CD4-positive, alpha-beta T cell (primary cell): ENCODE measurements at regions not wholly inside any gene's neighbourhood (a gene's known extent, or its start where the extent isn't known, plus 50 kb on each side); places are given as distances from the start of the nearest gene placed in this dataset.

Experiments
- ATAC-seq: fragments of 200-7000 bp; cut with Tn5 transposase; one replicate; pipeline ENCODE4 v1.10.0; 2022; ENCODE audit warnings: mild to moderate bottlenecking; ENCODE audit not compliant: poor library complexity
- CTCF ChIA-PET: fragments of 350-600 bp; sonication (Branson Sonifier 250); formaldehyde crosslinking; loops from one replicate; lab custom pipeline; 2021; ENCODE audit warnings: antibody characterized with exemption, inconsistent platforms; lab: Charles Lee
- POLR2A ChIA-PET: fragments of 350-600 bp; sonication (Branson Sonifier 250); formaldehyde crosslinking; loops from one replicate; lab custom pipeline; 2021; ENCODE audit warnings: antibody characterized with exemption, inconsistent platforms; lab: Charles Lee
- DNase-seq, 14 experiments: peaks; one replicate each; pipeline ENCODE4 v3.0.0-alpha.2; 2013 to 2020; ENCODE audit warnings: mixed read lengths in 2 of 14
- H3K27ac ChIP-seq, 2 donors: one replicate each; pipeline versions ENCODE4 v1.5.1 to v1.7.0; 2013; ENCODE audit warnings: low read length in 2 of 2, low read depth in 1 of 2, mild to moderate bottlenecking in 1 of 2
- H3K27me3 ChIP-seq, 2 experiments: 1 replicate in 1 of 2; 2 replicates in 1 of 2; pipeline versions ENCODE4 v1.6.1 to v1.7.0; 2013; ENCODE audit warnings: low read length in 2 of 2, control low read depth in 1 of 2, mild to moderate bottlenecking in 1 of 2, moderate library complexity in 1 of 2; ENCODE audit not compliant: insufficient read depth in 2 of 2, control insufficient read depth in 1 of 2
- H3K36me3 ChIP-seq: one replicate; pipeline ENCODE4 v1.6.1; 2013; ENCODE audit warnings: low read length, control low read depth; ENCODE audit not compliant: insufficient read depth
- H3K4me1 ChIP-seq: one replicate; pipeline ENCODE4 v1.6.1; 2013; ENCODE audit warnings: low read length, control low read depth; ENCODE audit not compliant: insufficient read depth
- H3K4me3 ChIP-seq: one replicate; pipeline ENCODE4 v1.5.1; 2013; ENCODE audit warnings: mild to moderate bottlenecking, low read length, moderate library complexity
- H3K9me3 ChIP-seq, 2 experiments: 1 replicate in 1 of 2; 2 replicates in 1 of 2; pipeline versions ENCODE4 v1.6.1 to v1.7.0; 2013; ENCODE audit warnings: low read length in 2 of 2, mild to moderate bottlenecking in 2 of 2, control low read depth in 1 of 2, moderate library complexity in 1 of 2; ENCODE audit not compliant: control insufficient read depth in 1 of 2, insufficient read depth in 1 of 2
- H3K27ac Mint-ChIP-seq: one replicate; pipeline ENCODE4 v1.8.0; 2020; ENCODE audit warnings: mixed read lengths
- H3K27me3 Mint-ChIP-seq: one replicate; pipeline ENCODE4 v1.8.0; 2021; ENCODE audit warnings: mixed read lengths
- H3K36me3 Mint-ChIP-seq: one replicate; pipeline ENCODE4 v1.8.0; 2021; ENCODE audit warnings: low read depth, mixed read lengths
- H3K4me1 Mint-ChIP-seq: one replicate; pipeline ENCODE4 v1.8.0; 2021; ENCODE audit warnings: low read depth, mixed read lengths
- H3K4me3 Mint-ChIP-seq: one replicate; pipeline ENCODE4 v1.8.0; 2020; ENCODE audit warnings: mild to moderate bottlenecking, mixed read lengths
- H3K9me3 Mint-ChIP-seq: one replicate; pipeline ENCODE4 v1.8.0; 2020; ENCODE audit warnings: mixed read lengths
- intact Hi-C, 2 experiments: fragments of 100-400 bp; cut with DNase I in 1 of 2; cut with micrococcal nuclease in 1 of 2; formaldehyde crosslinking; loops; one replicate each; pipeline versions ENCODE4 v1.15.1 to v1.9.0; 2023 to 2025; cut with DNase I, micrococcal nuclease
- TF ChIP-seq, protein P1 (sequence below): fragments of 200-600 bp; IDR thresholded peaks from one replicate; pipeline ENCODE4 v1.8.0; 2022; ENCODE audit warnings: antibody characterized with exemption, mild to moderate bottlenecking

DNA sequence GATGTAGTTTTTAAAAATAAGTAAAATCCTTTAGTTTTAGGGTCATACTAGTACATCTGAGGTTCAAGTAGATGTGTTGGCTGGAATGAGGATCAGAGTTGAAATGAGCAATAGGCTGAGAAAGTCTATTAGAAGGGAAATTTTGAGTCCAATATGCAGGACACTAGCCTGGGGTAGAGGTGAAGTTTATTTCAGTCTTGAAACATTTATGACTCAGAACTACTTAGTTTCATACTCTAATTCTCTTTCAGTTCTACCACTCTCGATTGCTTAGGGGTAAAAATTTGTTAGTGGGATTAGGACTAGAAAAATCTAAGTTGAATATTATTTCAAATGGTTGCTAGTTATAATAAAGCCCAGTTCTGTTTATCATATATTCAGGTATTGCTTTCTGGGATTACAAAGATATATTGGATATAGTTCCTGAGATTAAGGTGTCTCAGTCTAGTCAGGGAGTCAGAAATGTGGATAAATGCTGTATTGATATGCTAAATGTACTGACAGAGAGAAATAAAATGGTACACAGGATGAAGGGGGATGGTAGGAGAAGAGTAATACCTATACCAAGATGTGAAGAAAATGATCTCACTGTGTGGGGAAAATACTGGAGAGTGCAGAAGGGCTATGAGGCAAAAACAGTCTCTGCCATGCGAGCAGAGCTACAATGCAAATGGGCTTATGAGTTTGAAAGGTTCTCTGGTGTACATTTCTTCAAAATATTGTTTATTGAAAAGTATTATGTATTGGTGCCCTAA, 395.8 kb upstream of the FBXO33 start:
- no peak for DNase-seq
- H3K36me3 ChIP-seq = no peaks in the 10 kb centered on the region
- intact Hi-C loops = no loop called here
- peaks cover 0 to 7% of the 10 kb centered on the region in 2 experiments for H3K9me3 ChIP-seq
- Mint-ChIP-seq H3K4me1 (no peaks in the 10 kb centered on the region), H3K27ac (no peak overlapping the region), H3K9me3 (peaks cover 3% of the 10 kb centered on the region), H3K4me3 (no peak overlapping the region), H3K36me3 (no peaks in the 10 kb centered on the region), H3K27me3 (no peaks in the 10 kb centered on the region)
- H3K27me3 ChIP-seq = no peaks in the 10 kb centered on the region
- no peaks in the 10 kb centered on the region for H3K4me1 ChIP-seq
- no peak overlapping the region for H3K27ac ChIP-seq
- TF ChIP-seq, protein P1, sequence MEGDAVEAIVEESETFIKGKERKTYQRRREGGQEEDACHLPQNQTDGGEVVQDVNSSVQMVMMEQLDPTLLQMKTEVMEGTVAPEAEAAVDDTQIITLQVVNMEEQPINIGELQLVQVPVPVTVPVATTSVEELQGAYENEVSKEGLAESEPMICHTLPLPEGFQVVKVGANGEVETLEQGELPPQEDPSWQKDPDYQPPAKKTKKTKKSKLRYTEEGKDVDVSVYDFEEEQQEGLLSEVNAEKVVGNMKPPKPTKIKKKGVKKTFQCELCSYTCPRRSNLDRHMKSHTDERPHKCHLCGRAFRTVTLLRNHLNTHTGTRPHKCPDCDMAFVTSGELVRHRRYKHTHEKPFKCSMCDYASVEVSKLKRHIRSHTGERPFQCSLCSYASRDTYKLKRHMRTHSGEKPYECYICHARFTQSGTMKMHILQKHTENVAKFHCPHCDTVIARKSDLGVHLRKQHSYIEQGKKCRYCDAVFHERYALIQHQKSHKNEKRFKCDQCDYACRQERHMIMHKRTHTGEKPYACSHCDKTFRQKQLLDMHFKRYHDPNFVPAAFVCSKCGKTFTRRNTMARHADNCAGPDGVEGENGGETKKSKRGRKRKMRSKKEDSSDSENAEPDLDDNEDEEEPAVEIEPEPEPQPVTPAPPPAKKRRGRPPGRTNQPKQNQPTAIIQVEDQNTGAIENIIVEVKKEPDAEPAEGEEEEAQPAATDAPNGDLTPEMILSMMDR = no peak
- no peak for ATAC-seq
- CTCF ChIA-PET = no interaction called here
- POLR2A ChIA-PET = no interaction called here
- no peak overlapping the region for H3K4me3 ChIP-seq

GRCh38 chr14:39812532-39813320, 380.5 kb upstream of the FBXO33 start:
- ChIA-PET CTCF (interaction anchor here (1.1 kb wide), 1 partner anchor 12 kb away, joined by 3 read pairs; no protein-coding TSS in a partner anchor), POLR2A (no interaction called here)
- H3K36me3 Mint-ChIP-seq = no peaks in the 10 kb centered on the region

GRCh38 chr14:39807271-39807670, 375.0 kb upstream of the FBXO33 start:
- CTCF ChIA-PET = no interaction called here
- H3K4me1 Mint-ChIP-seq = no peaks in the 10 kb centered on the region
- H3K4me3 Mint-ChIP-seq = no peak overlapping the region
- H3K4me3 ChIP-seq = no peak overlapping the region
- H3K9me3 ChIP-seq = no peaks in the 10 kb centered on the region
- DNase-seq (no peak), ATAC-seq (no peak)
- TF ChIP-seq, protein P1 = no peak
- no peaks in the 10 kb centered on the region for H3K36me3 Mint-ChIP-seq
- intact Hi-C loops = no loop called here
- H3K9me3 Mint-ChIP-seq = peaks cover 2% of the 10 kb centered on the region
- no peaks in the 10 kb centered on the region for H3K4me1 ChIP-seq
- no peaks in the 10 kb centered on the region for H3K36me3 ChIP-seq
- H3K27ac Mint-ChIP-seq = no peak overlapping the region
- H3K27ac ChIP-seq = no peak overlapping the region
- POLR2A ChIA-PET = no interaction called here
- H3K27me3 Mint-ChIP-seq = no peaks in the 10 kb centered on the region
- H3K27me3 ChIP-seq = no peaks in the 10 kb centered on the region

More at GRCh38 chr14:39812532-39813320, 380.5 kb upstream of the FBXO33 start:
- H3K9me3 ChIP-seq = no peaks in the 10 kb centered on the region
- no peak overlapping the region for H3K4me3 Mint-ChIP-seq
- H3K4me3 ChIP-seq = no peak overlapping the region
- H3K27ac ChIP-seq = no peak overlapping the region
- ATAC-seq (no peak), DNase-seq (no peak)
- H3K27me3 Mint-ChIP-seq = no peaks in the 10 kb centered on the region
- intact Hi-C loops = no loop called here
- TF ChIP-seq, protein P1 = no peak
- H3K27ac Mint-ChIP-seq = no peak overlapping the region
- no peaks in the 10 kb centered on the region for H3K27me3 ChIP-seq
- no peaks in the 10 kb centered on the region for H3K4me1 ChIP-seq
- H3K36me3 ChIP-seq = no peaks in the 10 kb centered on the region
- H3K4me1 Mint-ChIP-seq = no peaks in the 10 kb centered on the region
- H3K9me3 Mint-ChIP-seq = peaks cover 4% of the 10 kb centered on the region
